Adipocyte (in vitro differentiated cells): ENCODE measurements at regions not wholly inside any gene's neighbourhood (a gene's known extent, or its start where the extent isn't known, plus 50 kb on each side); places are given as distances from the start of the nearest gene placed in this dataset.
A peak's percentile ranks its signal among the peaks of the same experiment; 100 is the strongest.

ENCODE experiments used
- DNase-seq: peaks from one replicate; pipeline ENCODE4 v3.0.0-alpha.2; 2015; ENCODE audit warnings: low read depth
- H3K27me3 ChIP-seq: replicated peaks from 2 replicates; pipeline ENCODE4 v1.7.0; 2013; ENCODE audit warnings: mild to moderate bottlenecking, low read length, moderate library complexity; ENCODE audit not compliant: control insufficient read depth, insufficient read depth
- H3K36me3 ChIP-seq: 2 replicates; pipeline ENCODE4 v1.7.0; 2013; ENCODE audit warnings: low read length, mild to moderate bottlenecking, moderate library complexity; ENCODE audit not compliant: control insufficient read depth, insufficient read depth, severe bottlenecking
- H3K4me1 ChIP-seq: 2 replicates; pipeline ENCODE4 v1.7.0; 2013; ENCODE audit warnings: mild to moderate bottlenecking, low read length, moderate library complexity; ENCODE audit not compliant: control insufficient read depth, insufficient read depth
- H3K4me3 ChIP-seq: 2 replicates; pipeline ENCODE4 v1.7.0; 2013; ENCODE audit warnings: mild to moderate bottlenecking, low read length, moderate library complexity
- H3K9ac ChIP-seq: 2 replicates; pipeline ENCODE4 v1.7.0; 2013; ENCODE audit warnings: mild to moderate bottlenecking, low read length, moderate library complexity
- H3K9me3 ChIP-seq: 2 replicates; pipeline ENCODE4 v1.7.0; 2013; ENCODE audit warnings: mild to moderate bottlenecking, low read length, moderate library complexity; ENCODE audit not compliant: control insufficient read depth

GRCh38 chr17:70882504-70882903, 713.2 kb downstream of the KCNJ2 start:
- Histone ChIP-seq H3K36me3 (no peaks in the 10 kb centered on the region), H3K4me1 (no peaks in the 10 kb centered on the region), H3K9me3 (no peaks in the 10 kb centered on the region), H3K4me3 (no peak overlapping the region), H3K9ac (no peak overlapping the region), H3K27me3 (no peaks in the 10 kb centered on the region)
- no peak for DNase-seq

- no peak overlapping the region for H3K4me3 ChIP-seq
- no peak for DNase-seq
- H3K27me3 ChIP-seq = no peaks in the 10 kb centered on the region
- no peaks in the 10 kb centered on the region for H3K4me1 ChIP-seq
- no peaks in the 10 kb centered on the region for H3K36me3 ChIP-seq
- no peak overlapping the region for H3K9ac ChIP-seq
- H3K9me3 ChIP-seq = no peaks in the 10 kb centered on the region
These were observed 717.3 kb downstream of the KCNJ2 start for GRCh38 chr17:70886648-70887047.

- no peaks in the 10 kb centered on the region for H3K9me3 ChIP-seq
- no peak overlapping the region for H3K4me3 ChIP-seq
- no peaks in the 10 kb centered on the region for H3K4me1 ChIP-seq
- no peak for DNase-seq
- H3K27me3 ChIP-seq = no peaks in the 10 kb centered on the region
- H3K9ac ChIP-seq = no peak overlapping the region
- H3K36me3 ChIP-seq = no peaks in the 10 kb centered on the region
These were observed 719.0 kb downstream of the KCNJ2 start for GRCh38 chr17:70888324-70888723.

- H3K4me3 ChIP-seq = no peak overlapping the region
- H3K36me3 ChIP-seq = no peaks in the 10 kb centered on the region
- H3K27me3 ChIP-seq = no peaks in the 10 kb centered on the region
- H3K9ac ChIP-seq = no peak overlapping the region
- DNase-seq = no peak
- H3K9me3 ChIP-seq = no peaks in the 10 kb centered on the region
- no peaks in the 10 kb centered on the region for H3K4me1 ChIP-seq
These were observed 722.0 kb downstream of the KCNJ2 start for GRCh38 chr17:70891306-70891705.

- H3K27me3 ChIP-seq = no peaks in the 10 kb centered on the region
- H3K36me3 ChIP-seq = no peaks in the 10 kb centered on the region
- H3K9me3 ChIP-seq = no peaks in the 10 kb centered on the region
- no peak overlapping the region for H3K4me3 ChIP-seq
- H3K9ac ChIP-seq = no peak overlapping the region
- H3K4me1 ChIP-seq = peaks cover 7% of the 10 kb centered on the region
- no peak for DNase-seq
These were observed 723.2 kb downstream of the KCNJ2 start for GRCh38 chr17:70892527-70892926.

- Histone ChIP-seq H3K4me1 (peaks cover 7% of the 10 kb centered on the region), H3K9ac (peak overlapping the region; percentile 33), H3K9me3 (peaks cover 7% of the 10 kb centered on the region), H3K27me3 (no peaks in the 10 kb centered on the region), H3K36me3 (no peaks in the 10 kb centered on the region), H3K4me3 (peak overlapping the region; percentile 75)
- DNase-seq = no peak
These were observed 727.5 kb downstream of the KCNJ2 start for GRCh38 chr17:70896843-70897242.

- Histone ChIP-seq H3K4me3 (peak overlapping the region; percentile 75), H3K9me3 (peaks cover 11% of the 10 kb centered on the region), H3K27me3 (no peaks in the 10 kb centered on the region), H3K9ac (peak overlapping the region; percentile 33), H3K36me3 (no peaks in the 10 kb centered on the region), H3K4me1 (peaks cover 7% of the 10 kb centered on the region)
- DNase-seq = no peak
These were observed 728.1 kb downstream of the KCNJ2 start for GRCh38 chr17:70897446-70897845.

GRCh38 chr17:70901870-70902269, 732.5 kb downstream of the KCNJ2 start:
- peaks cover 11% of the 10 kb centered on the region for H3K9me3 ChIP-seq
- peaks cover 7% of the 10 kb centered on the region for H3K4me1 ChIP-seq
- H3K27me3 ChIP-seq = no peaks in the 10 kb centered on the region
- no peaks in the 10 kb centered on the region for H3K36me3 ChIP-seq
- H3K4me3 ChIP-seq = no peak overlapping the region
- no peak overlapping the region for H3K9ac ChIP-seq
- no peak for DNase-seq

GRCh38 chr17:70905796-70906195, 736.5 kb downstream of the KCNJ2 start:
- no peaks in the 10 kb centered on the region for H3K36me3 ChIP-seq
- DNase-seq = no peak
- no peak overlapping the region for H3K4me3 ChIP-seq
- H3K9me3 ChIP-seq = peaks cover 11% of the 10 kb centered on the region
- no peaks in the 10 kb centered on the region for H3K4me1 ChIP-seq
- no peak overlapping the region for H3K9ac ChIP-seq
- H3K27me3 ChIP-seq = no peaks in the 10 kb centered on the region

GRCh38 chr17:70906808-70907207, 737.5 kb downstream of the KCNJ2 start:
- Histone ChIP-seq H3K27me3 (no peaks in the 10 kb centered on the region), H3K9me3 (peaks cover 5% of the 10 kb centered on the region)
- no peak for DNase-seq

GRCh38 chr17:70912716-70913485, 743.6 kb downstream of the KCNJ2 start:
- no peaks in the 10 kb centered on the region for H3K36me3 ChIP-seq
- H3K9ac ChIP-seq = peak overlapping the region; percentile 58
- H3K4me1 ChIP-seq = peaks cover 11% of the 10 kb centered on the region
- peak; percentile 4 for DNase-seq
- H3K4me3 ChIP-seq = peak overlapping the region; percentile 18
- H3K9me3 ChIP-seq = no peaks in the 10 kb centered on the region
- H3K27me3 ChIP-seq = no peaks in the 10 kb centered on the region

More at GRCh38 chr17:70906808-70907207, 737.5 kb downstream of the KCNJ2 start:
- H3K36me3 ChIP-seq = no peaks in the 10 kb centered on the region
- no peak overlapping the region for H3K4me3 ChIP-seq
- H3K4me1 ChIP-seq = no peaks in the 10 kb centered on the region
- H3K9ac ChIP-seq = no peak overlapping the region

GRCh38 chr17:70916469-70916868, 747.1 kb downstream of the KCNJ2 start:
- Histone ChIP-seq H3K4me3 (no peak overlapping the region), H3K4me1 (peaks cover 11% of the 10 kb centered on the region), H3K9me3 (no peaks in the 10 kb centered on the region), H3K9ac (no peak overlapping the region), H3K36me3 (no peaks in the 10 kb centered on the region), H3K27me3 (no peaks in the 10 kb centered on the region)
- no peak for DNase-seq
